ENCODE measurements at regions not wholly inside any gene's neighbourhood (a gene's known extent, or its start where the extent isn't known, plus 50 kb on each side); places are given as distances from the start of the nearest gene placed in this dataset.

DNA sequence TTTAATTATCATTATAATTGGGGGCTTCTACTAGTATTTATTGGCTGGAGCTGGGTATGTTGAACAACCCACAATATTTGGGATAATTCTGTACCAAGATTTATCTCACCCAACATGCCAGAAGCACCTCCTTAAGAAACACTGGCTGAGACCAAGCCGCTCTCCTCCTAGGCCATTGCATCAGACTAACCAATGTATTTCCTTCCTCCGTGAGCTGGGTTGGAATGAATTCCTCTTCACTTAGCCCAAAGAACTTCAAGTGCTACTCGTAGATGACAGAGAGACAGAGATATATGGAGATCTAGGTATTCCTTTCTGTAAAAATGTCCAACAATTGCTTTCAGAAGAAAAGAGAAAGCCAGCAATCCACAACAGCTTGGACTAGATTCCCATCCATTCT lies 87.2 kb upstream of the ETS2 start:
- Histone ChIP-seq H3K79me2 (replicated peaks; ENCODE audit: insufficient read depth, low read length) (no peaks in the 10 kb centered on the region), H2AFZ (ENCODE audit: low read depth, low read length) (no peak overlapping the region), H4K20me1 (ENCODE audit: insufficient read depth) (no peaks in the 10 kb centered on the region), H3K4me2 (ENCODE audit: low read length) (no peak overlapping the region), H3K36me3 (ENCODE audit: insufficient read depth, low read length) (no peaks in the 10 kb centered on the region), H3F3A (ENCODE audit: insufficient read depth, low read length, poor library complexity, severe bottlenecking) (no peaks in the 10 kb centered on the region), H3K9me2 (ENCODE audit: insufficient read depth, low read length) (no peaks in the 10 kb centered on the region), H3K9me3 (ENCODE audit: low read length) (no peaks in the 10 kb centered on the region), H3K4me3 (ENCODE audit: low read length) (no peak overlapping the region), H3K9ac (ENCODE audit: low read length) (no peak overlapping the region), H3K27me3 (ENCODE audit: insufficient read depth, low read depth, low read length) (no peaks in the 10 kb centered on the region), H3K27ac (ENCODE audit: low read length) (no peak overlapping the region)
- TF ChIP-seq POLR2AphosphoS5 (IDR thresholded peaks at IDR 0.05) (no peak), RAD21 (conservative IDR thresholded peaks at IDR 0.05) (no peak), MXI1 (conservative IDR thresholded peaks at IDR 0.05; ENCODE audit: poor library complexity, severe bottlenecking) (no peak), EZH2 (IDR thresholded peaks at IDR 0.05; ENCODE audit: borderline replicate concordance, insufficient read depth, low read length, poor library complexity, severe bottlenecking) (no peak)

DNA sequence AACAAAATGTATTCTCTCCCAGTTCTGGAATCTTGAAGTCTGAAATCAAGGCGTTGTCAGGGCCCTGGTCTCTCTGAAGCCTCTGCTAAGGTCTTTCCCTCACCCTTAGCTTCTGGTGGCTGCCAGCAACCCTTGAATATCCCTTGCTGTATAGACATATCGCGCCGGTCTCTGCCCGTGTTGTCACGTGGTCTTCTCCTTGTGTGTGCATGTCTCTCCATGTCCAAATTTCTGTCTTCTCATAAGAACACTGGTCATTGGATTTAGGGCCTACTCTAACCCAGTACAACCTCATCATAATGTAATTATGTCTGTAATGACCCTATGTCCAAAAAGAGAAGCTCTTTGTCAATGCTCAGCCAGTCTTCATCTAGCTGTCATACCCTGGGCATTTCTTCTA lies 85.7 kb upstream of the ETS2 start:
- no peak overlapping the region for H2AFZ ChIP-seq (ENCODE audit: low read depth, low read length)
- no peak for TF ChIP-seq SMC3 (conservative IDR thresholded peaks at IDR 0.05; ENCODE audit: poor library complexity)
- no peak for TF ChIP-seq EZH2 (IDR thresholded peaks at IDR 0.05; ENCODE audit: borderline replicate concordance, insufficient read depth, low read length, poor library complexity, severe bottlenecking)
- TF ChIP-seq, protein P1, sequence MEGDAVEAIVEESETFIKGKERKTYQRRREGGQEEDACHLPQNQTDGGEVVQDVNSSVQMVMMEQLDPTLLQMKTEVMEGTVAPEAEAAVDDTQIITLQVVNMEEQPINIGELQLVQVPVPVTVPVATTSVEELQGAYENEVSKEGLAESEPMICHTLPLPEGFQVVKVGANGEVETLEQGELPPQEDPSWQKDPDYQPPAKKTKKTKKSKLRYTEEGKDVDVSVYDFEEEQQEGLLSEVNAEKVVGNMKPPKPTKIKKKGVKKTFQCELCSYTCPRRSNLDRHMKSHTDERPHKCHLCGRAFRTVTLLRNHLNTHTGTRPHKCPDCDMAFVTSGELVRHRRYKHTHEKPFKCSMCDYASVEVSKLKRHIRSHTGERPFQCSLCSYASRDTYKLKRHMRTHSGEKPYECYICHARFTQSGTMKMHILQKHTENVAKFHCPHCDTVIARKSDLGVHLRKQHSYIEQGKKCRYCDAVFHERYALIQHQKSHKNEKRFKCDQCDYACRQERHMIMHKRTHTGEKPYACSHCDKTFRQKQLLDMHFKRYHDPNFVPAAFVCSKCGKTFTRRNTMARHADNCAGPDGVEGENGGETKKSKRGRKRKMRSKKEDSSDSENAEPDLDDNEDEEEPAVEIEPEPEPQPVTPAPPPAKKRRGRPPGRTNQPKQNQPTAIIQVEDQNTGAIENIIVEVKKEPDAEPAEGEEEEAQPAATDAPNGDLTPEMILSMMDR (IDR thresholded peaks at IDR 0.05; ENCODE audit: poor library complexity, severe bottlenecking) = no peak
- no peak for TF ChIP-seq RAD21 (conservative IDR thresholded peaks at IDR 0.05)
- TF ChIP-seq, protein P2, sequence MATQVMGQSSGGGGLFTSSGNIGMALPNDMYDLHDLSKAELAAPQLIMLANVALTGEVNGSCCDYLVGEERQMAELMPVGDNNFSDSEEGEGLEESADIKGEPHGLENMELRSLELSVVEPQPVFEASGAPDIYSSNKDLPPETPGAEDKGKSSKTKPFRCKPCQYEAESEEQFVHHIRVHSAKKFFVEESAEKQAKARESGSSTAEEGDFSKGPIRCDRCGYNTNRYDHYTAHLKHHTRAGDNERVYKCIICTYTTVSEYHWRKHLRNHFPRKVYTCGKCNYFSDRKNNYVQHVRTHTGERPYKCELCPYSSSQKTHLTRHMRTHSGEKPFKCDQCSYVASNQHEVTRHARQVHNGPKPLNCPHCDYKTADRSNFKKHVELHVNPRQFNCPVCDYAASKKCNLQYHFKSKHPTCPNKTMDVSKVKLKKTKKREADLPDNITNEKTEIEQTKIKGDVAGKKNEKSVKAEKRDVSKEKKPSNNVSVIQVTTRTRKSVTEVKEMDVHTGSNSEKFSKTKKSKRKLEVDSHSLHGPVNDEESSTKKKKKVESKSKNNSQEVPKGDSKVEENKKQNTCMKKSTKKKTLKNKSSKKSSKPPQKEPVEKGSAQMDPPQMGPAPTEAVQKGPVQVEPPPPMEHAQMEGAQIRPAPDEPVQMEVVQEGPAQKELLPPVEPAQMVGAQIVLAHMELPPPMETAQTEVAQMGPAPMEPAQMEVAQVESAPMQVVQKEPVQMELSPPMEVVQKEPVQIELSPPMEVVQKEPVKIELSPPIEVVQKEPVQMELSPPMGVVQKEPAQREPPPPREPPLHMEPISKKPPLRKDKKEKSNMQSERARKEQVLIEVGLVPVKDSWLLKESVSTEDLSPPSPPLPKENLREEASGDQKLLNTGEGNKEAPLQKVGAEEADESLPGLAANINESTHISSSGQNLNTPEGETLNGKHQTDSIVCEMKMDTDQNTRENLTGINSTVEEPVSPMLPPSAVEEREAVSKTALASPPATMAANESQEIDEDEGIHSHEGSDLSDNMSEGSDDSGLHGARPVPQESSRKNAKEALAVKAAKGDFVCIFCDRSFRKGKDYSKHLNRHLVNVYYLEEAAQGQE (IDR thresholded peaks at IDR 0.05; ENCODE audit: borderline replicate concordance) = no peak
- TF ChIP-seq POLR2AphosphoS5 (IDR thresholded peaks at IDR 0.05) = no peak
- no peak for TF ChIP-seq EP300 (conservative IDR thresholded peaks at IDR 0.05; ENCODE audit: poor library complexity, severe bottlenecking)
- TF ChIP-seq TAF1 (IDR thresholded peaks at IDR 0.05; ENCODE audit: low read depth) = no peak
- TF ChIP-seq MXI1 (conservative IDR thresholded peaks at IDR 0.05; ENCODE audit: poor library complexity, severe bottlenecking) = no peak
- no peak overlapping the region for H3K9ac ChIP-seq (ENCODE audit: low read length)
- no peak overlapping the region for H3K27ac ChIP-seq (ENCODE audit: low read length)
- H4K20me1 ChIP-seq (ENCODE audit: insufficient read depth) = no peaks in the 10 kb centered on the region
- no peaks in the 10 kb centered on the region for H3K36me3 ChIP-seq (ENCODE audit: insufficient read depth, low read length)
- no peaks in the 10 kb centered on the region for H3K9me3 ChIP-seq (ENCODE audit: low read length)
- no peaks in the 10 kb centered on the region for H3K79me2 ChIP-seq (replicated peaks; ENCODE audit: insufficient read depth, low read length)
- H3K9me2 ChIP-seq (ENCODE audit: insufficient read depth, low read length) = no peaks in the 10 kb centered on the region
- H3K27me3 ChIP-seq (ENCODE audit: insufficient read depth, low read depth, low read length) = no peaks in the 10 kb centered on the region
- H3K4me2 ChIP-seq (ENCODE audit: low read length) = no peak overlapping the region
- H3F3A ChIP-seq (ENCODE audit: insufficient read depth, low read length, poor library complexity, severe bottlenecking) = no peaks in the 10 kb centered on the region
- H3K4me3 ChIP-seq (ENCODE audit: low read length) = no peak overlapping the region

DNA sequence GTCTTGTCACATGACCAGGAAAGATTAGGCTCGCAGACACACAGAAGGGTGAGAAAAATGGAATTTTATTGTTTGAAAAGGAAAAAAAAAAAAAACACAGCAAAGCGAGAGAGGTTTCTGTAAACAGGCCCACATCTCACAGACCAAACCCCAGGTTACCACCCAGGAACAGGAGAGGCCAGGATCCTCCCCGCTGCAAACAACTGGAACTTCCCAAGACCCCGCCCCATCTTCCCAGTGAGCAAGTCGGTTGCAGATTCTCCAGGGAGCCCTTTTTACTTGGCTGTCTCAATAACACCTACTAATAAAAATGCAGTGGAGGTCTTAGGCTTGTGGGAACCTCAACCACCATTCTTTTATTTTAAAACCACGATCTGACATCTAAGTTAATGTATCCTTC lies 84.7 kb upstream of the ETS2 start:
- TF ChIP-seq SMC3 (conservative IDR thresholded peaks at IDR 0.05; ENCODE audit: poor library complexity) = no peak
- TF ChIP-seq, protein P2 (IDR thresholded peaks at IDR 0.05; ENCODE audit: borderline replicate concordance) = no peak
- TF ChIP-seq RAD21 (conservative IDR thresholded peaks at IDR 0.05) = no peak
- no peak for TF ChIP-seq TAF1 (IDR thresholded peaks at IDR 0.05; ENCODE audit: low read depth)
- no peak for TF ChIP-seq EP300 (conservative IDR thresholded peaks at IDR 0.05; ENCODE audit: poor library complexity, severe bottlenecking)
- TF ChIP-seq, protein P1 (IDR thresholded peaks at IDR 0.05; ENCODE audit: poor library complexity, severe bottlenecking) = no peak
- TF ChIP-seq MXI1 (conservative IDR thresholded peaks at IDR 0.05; ENCODE audit: poor library complexity, severe bottlenecking) = no peak
- TF ChIP-seq POLR2AphosphoS5 (IDR thresholded peaks at IDR 0.05) = no peak
- TF ChIP-seq EZH2 (IDR thresholded peaks at IDR 0.05; ENCODE audit: borderline replicate concordance, insufficient read depth, low read length, poor library complexity, severe bottlenecking) = no peak
- Histone ChIP-seq H2AFZ (ENCODE audit: low read depth, low read length) (no peak overlapping the region), H3K27ac (ENCODE audit: low read length) (no peak overlapping the region), H4K20me1 (ENCODE audit: insufficient read depth) (no peaks in the 10 kb centered on the region), H3F3A (ENCODE audit: insufficient read depth, low read length, poor library complexity, severe bottlenecking) (no peaks in the 10 kb centered on the region), H3K79me2 (replicated peaks; ENCODE audit: insufficient read depth, low read length) (no peaks in the 10 kb centered on the region), H3K36me3 (ENCODE audit: insufficient read depth, low read length) (no peaks in the 10 kb centered on the region), H3K9me3 (ENCODE audit: low read length) (no peaks in the 10 kb centered on the region), H3K27me3 (ENCODE audit: insufficient read depth, low read depth, low read length) (no peaks in the 10 kb centered on the region), H3K4me2 (ENCODE audit: low read length) (no peak overlapping the region), H3K9me2 (ENCODE audit: insufficient read depth, low read length) (no peaks in the 10 kb centered on the region), H3K9ac (ENCODE audit: low read length) (no peak overlapping the region), H3K4me3 (ENCODE audit: low read length) (no peak overlapping the region)

Measured in neural cell (in vitro differentiated cells).